ENCODE measurements at regions not wholly inside any gene's neighbourhood (a gene's known extent, or its start where the extent isn't known, plus 50 kb on each side); places are given as distances from the start of the nearest gene placed in this dataset.
"Not testable (repeated sequence)": the region's sequence is repeated elsewhere in the genome, so short reads cannot be mapped to it uniquely, and the experiment has no call there.

GRCh38 chr14:34161351-34162082 is 210.6 kb upstream of the EGLN3 start:
- Histone ChIP-seq H3K27ac (ENCODE audit: low read depth, low read length) (no peak overlapping the region), H3K27me3 (ENCODE audit: control insufficient read depth, insufficient read depth, low read length) (no peaks in the 10 kb centered on the region), H3K4me3 (ENCODE audit: low read depth, low read length) (no peak overlapping the region), H3K9me3 (ENCODE audit: control insufficient read depth, insufficient read depth, low read depth, low read length) (no peaks in the 10 kb centered on the region), H3K4me1 (ENCODE audit: control insufficient read depth, insufficient read depth, low read length) (no peaks in the 10 kb centered on the region), H3K9ac (ENCODE audit: low read length) (no peak overlapping the region), H3K36me3 (ENCODE audit: control insufficient read depth, insufficient read depth, low read length) (no peaks in the 10 kb centered on the region)

- no peaks in the 10 kb centered on the region for H3K36me3 ChIP-seq (ENCODE audit: control insufficient read depth, insufficient read depth, low read length)
- H3K4me3 ChIP-seq (ENCODE audit: low read depth, low read length), result no peak overlapping the region
- H3K9ac ChIP-seq (ENCODE audit: low read length), result no peak overlapping the region
- no peak overlapping the region for H3K27ac ChIP-seq (ENCODE audit: low read depth, low read length)
- H3K27me3 ChIP-seq (ENCODE audit: control insufficient read depth, insufficient read depth, low read length), result no peaks in the 10 kb centered on the region
- H3K9me3 ChIP-seq (ENCODE audit: control insufficient read depth, insufficient read depth, low read depth, low read length), result no peaks in the 10 kb centered on the region
- H3K4me1 ChIP-seq (ENCODE audit: control insufficient read depth, insufficient read depth, low read length), result no peaks in the 10 kb centered on the region
Observed at GRCh38 chr14:34160619-34161018, 209.7 kb upstream of the EGLN3 start.

GRCh38 chr14:34157651-34158050 is 206.8 kb upstream of the EGLN3 start:
- no peaks in the 10 kb centered on the region for H3K4me1 ChIP-seq (ENCODE audit: control insufficient read depth, insufficient read depth, low read length)
- H3K27me3 ChIP-seq (ENCODE audit: control insufficient read depth, insufficient read depth, low read length), result no peaks in the 10 kb centered on the region
- H3K9me3 ChIP-seq (ENCODE audit: control insufficient read depth, insufficient read depth, low read depth, low read length), result no peaks in the 10 kb centered on the region
- H3K9ac ChIP-seq (ENCODE audit: low read length), result no peak overlapping the region
- no peak overlapping the region for H3K27ac ChIP-seq (ENCODE audit: low read depth, low read length)
- H3K36me3 ChIP-seq (ENCODE audit: control insufficient read depth, insufficient read depth, low read length), result no peaks in the 10 kb centered on the region
- no peak overlapping the region for H3K4me3 ChIP-seq (ENCODE audit: low read depth, low read length)

- no peaks in the 10 kb centered on the region for H3K27me3 ChIP-seq (ENCODE audit: control insufficient read depth, insufficient read depth, low read length)
- no peak overlapping the region for H3K27ac ChIP-seq (ENCODE audit: low read depth, low read length)
Observed at GRCh38 chr14:34147461-34147860, 196.6 kb upstream of the EGLN3 start.

GRCh38 chr14:34140127-34140526 is 189.3 kb upstream of the EGLN3 start:
- not testable (repeated sequence) for H3K27ac ChIP-seq (ENCODE audit: low read depth, low read length); H3K9me3 ChIP-seq (ENCODE audit: control insufficient read depth, insufficient read depth, low read depth, low read length); H3K36me3 ChIP-seq (ENCODE audit: control insufficient read depth, insufficient read depth, low read length); H3K4me3 ChIP-seq (ENCODE audit: low read depth, low read length); H3K27me3 ChIP-seq (ENCODE audit: control insufficient read depth, insufficient read depth, low read length)
- Histone ChIP-seq H3K9ac (ENCODE audit: low read length) (peak overlapping the region; percentile 45), H3K4me1 (ENCODE audit: control insufficient read depth, insufficient read depth, low read length) (peaks cover 10% of the 10 kb centered on the region)

More at GRCh38 chr14:34147461-34147860, 196.6 kb upstream of the EGLN3 start:
- Histone ChIP-seq H3K36me3 (ENCODE audit: control insufficient read depth, insufficient read depth, low read length) (no peaks in the 10 kb centered on the region), H3K4me1 (ENCODE audit: control insufficient read depth, insufficient read depth, low read length) (no peaks in the 10 kb centered on the region), H3K4me3 (ENCODE audit: low read depth, low read length) (no peak overlapping the region), H3K9ac (ENCODE audit: low read length) (no peak overlapping the region), H3K9me3 (ENCODE audit: control insufficient read depth, insufficient read depth, low read depth, low read length) (peaks cover 27% of the 10 kb centered on the region)

GRCh38 chr14:34139160-34140121 is 188.6 kb upstream of the EGLN3 start:
- Histone ChIP-seq H3K4me1 (ENCODE audit: control insufficient read depth, insufficient read depth, low read length) (peaks cover 10% of the 10 kb centered on the region), H3K4me3 (ENCODE audit: low read depth, low read length) (peak overlapping the region; percentile 18; the same call in 1 of the 2 replicates), H3K9ac (ENCODE audit: low read length) (peak overlapping the region; percentile 45)
- not testable (repeated sequence) for H3K27ac ChIP-seq (ENCODE audit: low read depth, low read length); H3K9me3 ChIP-seq (ENCODE audit: control insufficient read depth, insufficient read depth, low read depth, low read length); H3K36me3 ChIP-seq (ENCODE audit: control insufficient read depth, insufficient read depth, low read length); H3K27me3 ChIP-seq (ENCODE audit: control insufficient read depth, insufficient read depth, low read length)

- Histone ChIP-seq H3K4me1 (ENCODE audit: control insufficient read depth, insufficient read depth, low read length) (peaks cover 10% of the 10 kb centered on the region), H3K36me3 (ENCODE audit: control insufficient read depth, insufficient read depth, low read length) (no peaks in the 10 kb centered on the region), H3K9me3 (ENCODE audit: control insufficient read depth, insufficient read depth, low read depth, low read length) (no peaks in the 10 kb centered on the region), H3K27ac (ENCODE audit: low read depth, low read length) (no peak overlapping the region), H3K27me3 (ENCODE audit: control insufficient read depth, insufficient read depth, low read length) (no peaks in the 10 kb centered on the region), H3K9ac (ENCODE audit: low read length) (no peak overlapping the region), H3K4me3 (ENCODE audit: low read depth, low read length) (no peak overlapping the region)
Observed at GRCh38 chr14:34138175-34138574, 187.3 kb upstream of the EGLN3 start.

- Histone ChIP-seq H3K27ac (ENCODE audit: low read depth, low read length) (no peak overlapping the region), H3K9me3 (ENCODE audit: control insufficient read depth, insufficient read depth, low read depth, low read length) (no peaks in the 10 kb centered on the region), H3K4me3 (ENCODE audit: low read depth, low read length) (no peak overlapping the region), H3K9ac (ENCODE audit: low read length) (no peak overlapping the region), H3K27me3 (ENCODE audit: control insufficient read depth, insufficient read depth, low read length) (no peaks in the 10 kb centered on the region), H3K36me3 (ENCODE audit: control insufficient read depth, insufficient read depth, low read length) (no peaks in the 10 kb centered on the region), H3K4me1 (ENCODE audit: control insufficient read depth, insufficient read depth, low read length) (peaks cover 10% of the 10 kb centered on the region)
Observed at GRCh38 chr14:34137001-34137745, 186.3 kb upstream of the EGLN3 start.

GRCh38 chr14:34135492-34135891 is 184.6 kb upstream of the EGLN3 start:
- peaks cover 10% of the 10 kb centered on the region for H3K4me1 ChIP-seq (ENCODE audit: control insufficient read depth, insufficient read depth, low read length)
- H3K4me3 ChIP-seq (ENCODE audit: low read depth, low read length), result no peak overlapping the region
- H3K9me3 ChIP-seq (ENCODE audit: control insufficient read depth, insufficient read depth, low read depth, low read length), result no peaks in the 10 kb centered on the region
- no peaks in the 10 kb centered on the region for H3K27me3 ChIP-seq (ENCODE audit: control insufficient read depth, insufficient read depth, low read length)
- no peaks in the 10 kb centered on the region for H3K36me3 ChIP-seq (ENCODE audit: control insufficient read depth, insufficient read depth, low read length)
- H3K27ac ChIP-seq (ENCODE audit: low read depth, low read length), result no peak overlapping the region
- no peak overlapping the region for H3K9ac ChIP-seq (ENCODE audit: low read length)

- H3K27ac ChIP-seq (ENCODE audit: low read depth, low read length), result no peak overlapping the region
- no peaks in the 10 kb centered on the region for H3K9me3 ChIP-seq (ENCODE audit: control insufficient read depth, insufficient read depth, low read depth, low read length)
- no peaks in the 10 kb centered on the region for H3K36me3 ChIP-seq (ENCODE audit: control insufficient read depth, insufficient read depth, low read length)
- no peak overlapping the region for H3K4me3 ChIP-seq (ENCODE audit: low read depth, low read length)
- no peaks in the 10 kb centered on the region for H3K27me3 ChIP-seq (ENCODE audit: control insufficient read depth, insufficient read depth, low read length)
- H3K4me1 ChIP-seq (ENCODE audit: control insufficient read depth, insufficient read depth, low read length), result peaks cover 3% of the 10 kb centered on the region
- no peak overlapping the region for H3K9ac ChIP-seq (ENCODE audit: low read length)
Observed at GRCh38 chr14:34134484-34134883, 183.6 kb upstream of the EGLN3 start.
